ENCODE measurements at regions not wholly inside any gene's neighbourhood (a gene's known extent, or its start where the extent isn't known, plus 50 kb on each side); places are given as distances from the start of the nearest gene placed in this dataset.

GRCh38 chr15:66942649-66943390 is 122.6 kb upstream of the SMAD3 start:
- no peak for DNase-seq (ENCODE audit: low read depth)

- DNase-seq (ENCODE audit: low read depth) = no peak
Measured at GRCh38 chr15:66943456-66944095, 121.8 kb upstream of the SMAD3 start.

- no peak for DNase-seq (ENCODE audit: low read depth)
Measured at GRCh38 chr15:66944121-66944520, 121.3 kb upstream of the SMAD3 start.

GRCh38 chr15:66945286-66945685 is 120.1 kb upstream of the SMAD3 start:
- DNase-seq (ENCODE audit: low read depth) = no peak

- DNase-seq (ENCODE audit: low read depth) = no peak
Measured at GRCh38 chr15:66945842-66946241, 119.6 kb upstream of the SMAD3 start.

GRCh38 chr15:66946578-66947164 is 118.7 kb upstream of the SMAD3 start:
- DNase-seq (ENCODE audit: low read depth) = peak; percentile 74

GRCh38 chr15:66947471-66947870 is 117.9 kb upstream of the SMAD3 start:
- DNase-seq (ENCODE audit: low read depth) = no peak

GRCh38 chr15:66948294-66948693 is 117.1 kb upstream of the SMAD3 start:
- peak; percentile 52 for DNase-seq (ENCODE audit: low read depth)

- no peak for DNase-seq (ENCODE audit: low read depth)
Measured at GRCh38 chr15:66950114-66950513, 115.3 kb upstream of the SMAD3 start.

- DNase-seq (ENCODE audit: low read depth) = no peak
Measured at GRCh38 chr15:66951531-66952320, 113.7 kb upstream of the SMAD3 start.

GRCh38 chr15:66952756-66953522 is 112.5 kb upstream of the SMAD3 start:
- DNase-seq (ENCODE audit: low read depth) = no peak

GRCh38 chr15:66953523-66954229 is 111.7 kb upstream of the SMAD3 start:
- no peak for DNase-seq (ENCODE audit: low read depth)

GRCh38 chr15:66954601-66955000 is 110.8 kb upstream of the SMAD3 start:
- DNase-seq (ENCODE audit: low read depth) = no peak

- DNase-seq (ENCODE audit: low read depth) = no peak
Measured at GRCh38 chr15:66955001-66955516, 110.3 kb upstream of the SMAD3 start.

- DNase-seq (ENCODE audit: low read depth) = peak; percentile 84
Measured at GRCh38 chr15:66955871-66956585, 109.4 kb upstream of the SMAD3 start.

GRCh38 chr15:66956672-66957430 is 108.6 kb upstream of the SMAD3 start:
- DNase-seq (ENCODE audit: low read depth) = no peak

- DNase-seq (ENCODE audit: low read depth) = no peak
Measured at GRCh38 chr15:66957431-66957720, 108.0 kb upstream of the SMAD3 start.

- DNase-seq (ENCODE audit: low read depth) = no peak
Measured at GRCh38 chr15:66959066-66959465, 106.3 kb upstream of the SMAD3 start.

- no peak for DNase-seq (ENCODE audit: low read depth)
Measured at GRCh38 chr15:66959875-66960274, 105.5 kb upstream of the SMAD3 start.

Data from HT1080 (cell line).